ENCODE measurements at regions not wholly inside any gene's neighbourhood (a gene's known extent, or its start where the extent isn't known, plus 50 kb on each side); places are given as distances from the start of the nearest gene placed in this dataset.
"Not testable (repeated sequence)": the region's sequence is repeated elsewhere in the genome, so short reads cannot be mapped to it uniquely, and the experiment has no call there.

GRCh38 chr3:104445252-104445919 lies 921.3 kb upstream of the ALCAM start:
- DNase-seq: not testable (repeated sequence)

- no peak for DNase-seq
These were observed 919.0 kb upstream of the ALCAM start for GRCh38 chr3:104447681-104448080.

GRCh38 chr3:104452697-104453096 lies 914.0 kb upstream of the ALCAM start:
- DNase-seq: no peak

- DNase-seq: no peak
These were observed 908.1 kb upstream of the ALCAM start for GRCh38 chr3:104458657-104459056.

- no peak for DNase-seq
These were observed 906.0 kb upstream of the ALCAM start for GRCh38 chr3:104460477-104461406.

- no peak for DNase-seq
These were observed 905.3 kb upstream of the ALCAM start for GRCh38 chr3:104461431-104461830.

- DNase-seq: no peak
These were observed 894.5 kb upstream of the ALCAM start for GRCh38 chr3:104472221-104472620.

- DNase-seq: no peak
These were observed 892.7 kb upstream of the ALCAM start for GRCh38 chr3:104474011-104474410.

- no peak for DNase-seq
These were observed 863.7 kb upstream of the ALCAM start for GRCh38 chr3:104503022-104503421.

GRCh38 chr3:104510131-104510849 lies 856.4 kb upstream of the ALCAM start:
- no peak for DNase-seq

- no peak for DNase-seq
These were observed 852.3 kb upstream of the ALCAM start for GRCh38 chr3:104514371-104514770.

GRCh38 chr3:104514776-104515175 lies 851.9 kb upstream of the ALCAM start:
- no peak for DNase-seq

GRCh38 chr3:104519068-104519467 lies 847.6 kb upstream of the ALCAM start:
- DNase-seq: no peak

GRCh38 chr3:104519468-104520227 lies 847.1 kb upstream of the ALCAM start:
- no peak for DNase-seq

- DNase-seq: no peak
These were observed 846.5 kb upstream of the ALCAM start for GRCh38 chr3:104520228-104520655.

GRCh38 chr3:104521606-104522336 lies 844.9 kb upstream of the ALCAM start:
- DNase-seq: no peak

- no peak for DNase-seq
These were observed 843.6 kb upstream of the ALCAM start for GRCh38 chr3:104523136-104523535.

GRCh38 chr3:104526901-104527401 lies 839.8 kb upstream of the ALCAM start:
- no peak for DNase-seq

GRCh38 chr3:104530934-104531333 lies 835.8 kb upstream of the ALCAM start:
- DNase-seq: no peak

- no peak for DNase-seq
These were observed 830.0 kb upstream of the ALCAM start for GRCh38 chr3:104536715-104537114.

GRCh38 chr3:104537323-104537722 lies 829.4 kb upstream of the ALCAM start:
- no peak for DNase-seq

- DNase-seq: no peak
These were observed 820.4 kb upstream of the ALCAM start for GRCh38 chr3:104546301-104546700.
